ENCODE measurements at regions not wholly inside any gene's neighbourhood (a gene's known extent, or its start where the extent isn't known, plus 50 kb on each side); places are given as distances from the start of the nearest gene placed in this dataset.

GRCh38 chr2:216804357-216805350, 55.2 kb downstream of the TNP1 start:
- TF ChIP-seq, protein P1, sequence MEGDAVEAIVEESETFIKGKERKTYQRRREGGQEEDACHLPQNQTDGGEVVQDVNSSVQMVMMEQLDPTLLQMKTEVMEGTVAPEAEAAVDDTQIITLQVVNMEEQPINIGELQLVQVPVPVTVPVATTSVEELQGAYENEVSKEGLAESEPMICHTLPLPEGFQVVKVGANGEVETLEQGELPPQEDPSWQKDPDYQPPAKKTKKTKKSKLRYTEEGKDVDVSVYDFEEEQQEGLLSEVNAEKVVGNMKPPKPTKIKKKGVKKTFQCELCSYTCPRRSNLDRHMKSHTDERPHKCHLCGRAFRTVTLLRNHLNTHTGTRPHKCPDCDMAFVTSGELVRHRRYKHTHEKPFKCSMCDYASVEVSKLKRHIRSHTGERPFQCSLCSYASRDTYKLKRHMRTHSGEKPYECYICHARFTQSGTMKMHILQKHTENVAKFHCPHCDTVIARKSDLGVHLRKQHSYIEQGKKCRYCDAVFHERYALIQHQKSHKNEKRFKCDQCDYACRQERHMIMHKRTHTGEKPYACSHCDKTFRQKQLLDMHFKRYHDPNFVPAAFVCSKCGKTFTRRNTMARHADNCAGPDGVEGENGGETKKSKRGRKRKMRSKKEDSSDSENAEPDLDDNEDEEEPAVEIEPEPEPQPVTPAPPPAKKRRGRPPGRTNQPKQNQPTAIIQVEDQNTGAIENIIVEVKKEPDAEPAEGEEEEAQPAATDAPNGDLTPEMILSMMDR (conservative IDR thresholded peaks at IDR 0.05): no peak
- TF ChIP-seq ZFX (IDR thresholded peaks at IDR 0.05): no peak

Measured in C4-2B (cell line).